Keratinocyte (primary cell): ENCODE measurements at regions not wholly inside any gene's neighbourhood (a gene's known extent, or its start where the extent isn't known, plus 50 kb on each side); places are given as distances from the start of the nearest gene placed in this dataset.

Experiments used
- DNase-seq: peaks from one replicate; pipeline ENCODE4 v3.0.0-alpha.2; 2011; ENCODE audit warnings: low read depth, missing footprints, low spot score
- FAIRE-seq: peaks from 2 replicates; lab custom pipeline; 2011; peaks lifted over from hg19 to GRCh38; lab: Jason Lieb, UNC
- H2AFZ ChIP-seq: 2 replicates; pipeline ENCODE4 v1.6.0; 2012; ENCODE audit warnings: low read length, control low read depth, inconsistent platforms; ENCODE audit not compliant: control insufficient read depth
- H3K27ac ChIP-seq: 2 replicates; pipeline ENCODE4 v1.5.1; 2011; ENCODE audit warnings: low read length; ENCODE audit not compliant: control insufficient read depth, insufficient read depth
- H3K27me3 ChIP-seq: 3 replicates; pipeline ENCODE4 v1.6.0; 2011; ENCODE audit warnings: low read length; ENCODE audit not compliant: control insufficient read depth, insufficient read depth; ENCODE audit errors: extremely low read depth
- H3K36me3 ChIP-seq, 2 experiments: 2 replicates in 1 of 2; 3 replicates in 1 of 2; pipeline ENCODE4 v1.5.1; 2011; ENCODE audit warnings: low read length in 2 of 2, mild to moderate bottlenecking in 1 of 2; ENCODE audit not compliant: control insufficient read depth in 2 of 2, insufficient read depth in 2 of 2; ENCODE audit errors: extremely low read depth in 1 of 2
- H3K4me1 ChIP-seq: 3 replicates; pipeline ENCODE4 v1.5.1; 2011; ENCODE audit warnings: low read length; ENCODE audit not compliant: control insufficient read depth, insufficient read depth; ENCODE audit errors: extremely low read depth
- H3K4me2 ChIP-seq: 3 replicates; pipeline ENCODE4 v1.6.0; 2011; ENCODE audit warnings: low read depth, low read length; ENCODE audit not compliant: control insufficient read depth, insufficient read depth; ENCODE audit errors: extremely low read depth
- H3K4me3 ChIP-seq, 3 experiments: fragments of 200-600 bp in 1 of 3; sonication (generic) in 1 of 3; 2 replicates in 2 of 3; 3 replicates in 1 of 3; pipeline ENCODE4 v1.5.1; 2011 to 2016; ENCODE audit warnings: low read length in 3 of 3, mild to moderate bottlenecking in 3 of 3, control low read depth in 2 of 3, inconsistent platforms in 1 of 3, low read depth in 1 of 3, mixed read lengths in 1 of 3, mixed run types in 1 of 3, moderate library complexity in 1 of 3; ENCODE audit not compliant: control insufficient read depth in 2 of 3, insufficient read depth in 2 of 3; ENCODE audit errors: extremely low read depth in 1 of 3
- H3K79me2 ChIP-seq: 2 replicates; pipeline ENCODE4 v1.6.0; 2012; ENCODE audit warnings: low read length; ENCODE audit not compliant: control insufficient read depth, insufficient read depth
- H3K9ac ChIP-seq: 3 replicates; pipeline ENCODE4 v1.6.0; 2011; ENCODE audit warnings: low read length; ENCODE audit not compliant: control insufficient read depth, insufficient read depth; ENCODE audit errors: extremely low read depth
- H3K9me1 ChIP-seq: 3 replicates; pipeline ENCODE4 v1.6.0; 2011; ENCODE audit warnings: low read length; ENCODE audit not compliant: control insufficient read depth, insufficient read depth; ENCODE audit errors: extremely low read depth
- H3K9me3 ChIP-seq: 2 replicates; pipeline ENCODE4 v1.5.1; 2012; ENCODE audit warnings: low read depth, low read length; ENCODE audit not compliant: control insufficient read depth
- H4K20me1 ChIP-seq: 3 replicates; pipeline ENCODE4 v1.6.0; 2011; ENCODE audit warnings: low read length; ENCODE audit not compliant: control insufficient read depth, insufficient read depth; ENCODE audit errors: extremely low read depth
- EZH2 ChIP-seq: IDR thresholded peaks from one replicate; pipeline ENCODE4 v1.6.1; 2012; ENCODE audit warnings: inconsistent platforms, mild to moderate bottlenecking, low read length, moderate library complexity
- dilution Hi-C: fragments of 300-500 bp; cut with MboI; formaldehyde crosslinking; loops from one replicate; pipeline ENCODE4 v1.7.0; 2020; ENCODE audit warnings: low sequenced_read_pairs; ENCODE audit not compliant: extremely low pct_ligation_motif_present
- TF ChIP-seq, protein P1 (sequence below), 3 experiments: IDR thresholded peaks in 1 of 3; conservative IDR thresholded peaks in 1 of 3; optimal IDR thresholded peaks in 1 of 3; 2 replicates in 2 of 3; 3 replicates in 1 of 3; pipeline versions ENCODE3 to v1.5.1; 2011; ENCODE audit warnings: low read length in 3 of 3, mild to moderate bottlenecking in 3 of 3, moderate library complexity in 2 of 3, control low read depth in 1 of 3, inconsistent platforms in 1 of 3; ENCODE audit not compliant: insufficient read depth in 2 of 3; ENCODE audit errors: extremely low read depth in 1 of 3

DNA sequence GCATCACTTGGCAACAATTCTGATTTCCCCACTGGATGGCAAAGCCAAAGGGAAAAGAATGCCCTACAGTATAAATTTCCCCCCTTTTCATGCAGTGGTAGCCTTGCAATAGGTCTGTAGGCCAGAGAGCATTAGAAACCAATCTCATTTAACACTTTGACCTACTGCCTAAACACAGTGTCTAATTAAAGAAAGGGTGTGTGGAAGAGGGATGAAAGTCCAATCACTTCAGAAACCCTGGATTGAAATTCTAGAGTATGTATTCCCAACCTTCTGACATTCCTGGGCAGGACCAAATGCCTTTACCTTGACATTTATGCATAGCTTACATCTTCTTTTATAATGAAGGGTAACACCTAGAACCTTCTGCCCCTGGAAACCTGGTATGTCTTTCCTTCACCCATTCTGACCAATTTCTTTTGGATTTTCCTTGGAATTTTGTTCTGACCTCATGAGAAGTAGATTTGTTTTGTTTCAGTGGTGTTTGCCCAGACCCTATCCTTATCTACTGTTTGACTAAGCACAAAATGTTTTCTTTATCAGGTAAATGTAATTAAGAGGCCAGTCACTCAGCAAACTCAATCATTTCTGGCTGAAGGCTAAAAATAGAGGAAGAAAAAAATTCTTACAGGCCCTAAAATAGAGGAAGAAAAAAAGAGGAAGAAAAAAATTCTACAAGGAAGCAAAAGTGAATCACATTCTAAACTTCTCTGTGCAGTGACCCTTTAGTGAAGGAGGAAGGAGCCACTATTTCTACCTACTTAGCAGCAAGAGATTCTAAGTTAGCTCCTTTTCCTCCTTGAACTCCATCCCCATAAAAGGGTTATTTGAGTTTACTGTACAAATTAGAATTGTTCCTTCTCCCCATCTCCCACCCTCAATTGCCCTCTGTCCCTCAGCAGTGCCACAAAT lies 129.5 kb upstream of the DSCAM start:
- no peaks in the 10 kb centered on the region for H3K27me3 ChIP-seq
- no peak overlapping the region for H3K4me2 ChIP-seq
- H3K4me1 ChIP-seq = no peaks in the 10 kb centered on the region
- H3K27ac ChIP-seq = no peak overlapping the region
- H3K9me1 ChIP-seq = no peaks in the 10 kb centered on the region
- H4K20me1 ChIP-seq = no peaks in the 10 kb centered on the region
- H3K9me3 ChIP-seq = no peaks in the 10 kb centered on the region
- H3K9ac ChIP-seq = no peak overlapping the region
- DNase-seq (no peak), FAIRE-seq (no peak)
- TF ChIP-seq, protein P1, sequence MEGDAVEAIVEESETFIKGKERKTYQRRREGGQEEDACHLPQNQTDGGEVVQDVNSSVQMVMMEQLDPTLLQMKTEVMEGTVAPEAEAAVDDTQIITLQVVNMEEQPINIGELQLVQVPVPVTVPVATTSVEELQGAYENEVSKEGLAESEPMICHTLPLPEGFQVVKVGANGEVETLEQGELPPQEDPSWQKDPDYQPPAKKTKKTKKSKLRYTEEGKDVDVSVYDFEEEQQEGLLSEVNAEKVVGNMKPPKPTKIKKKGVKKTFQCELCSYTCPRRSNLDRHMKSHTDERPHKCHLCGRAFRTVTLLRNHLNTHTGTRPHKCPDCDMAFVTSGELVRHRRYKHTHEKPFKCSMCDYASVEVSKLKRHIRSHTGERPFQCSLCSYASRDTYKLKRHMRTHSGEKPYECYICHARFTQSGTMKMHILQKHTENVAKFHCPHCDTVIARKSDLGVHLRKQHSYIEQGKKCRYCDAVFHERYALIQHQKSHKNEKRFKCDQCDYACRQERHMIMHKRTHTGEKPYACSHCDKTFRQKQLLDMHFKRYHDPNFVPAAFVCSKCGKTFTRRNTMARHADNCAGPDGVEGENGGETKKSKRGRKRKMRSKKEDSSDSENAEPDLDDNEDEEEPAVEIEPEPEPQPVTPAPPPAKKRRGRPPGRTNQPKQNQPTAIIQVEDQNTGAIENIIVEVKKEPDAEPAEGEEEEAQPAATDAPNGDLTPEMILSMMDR (optimal IDR thresholded peaks at IDR 0.05 in 1 of 3, IDR thresholded peaks at IDR 0.05 in 1 of 3, conservative IDR thresholded peaks at IDR 0.05 in 1 of 3; ENCODE audit: extremely low read depth in 1 of 3, insufficient read depth in 2 of 3, low read length in 3 of 3) = no peak
- no peak for TF ChIP-seq EZH2
- H2AFZ ChIP-seq = no peak overlapping the region
- no peaks in the 10 kb centered on the region for H3K79me2 ChIP-seq
- H3K36me3 ChIP-seq = no peaks in the 10 kb centered on the region
- dilution Hi-C loops = no loop called here
- H3K4me3 ChIP-seq = no peak overlapping the region

GRCh38 chr21:40985370-40985769 lies 138.4 kb upstream of the DSCAM start:
- DNase-seq (no peak), FAIRE-seq (no peak)
- Histone ChIP-seq H3K27ac (no peak overlapping the region), H3K79me2 (no peaks in the 10 kb centered on the region), H3K4me2 (no peak overlapping the region), H3K4me1 (no peaks in the 10 kb centered on the region), H3K9me3 (no peaks in the 10 kb centered on the region), H2AFZ (no peak overlapping the region), H3K4me3 (no peak overlapping the region), H4K20me1 (no peaks in the 10 kb centered on the region), H3K9ac (no peak overlapping the region), H3K36me3 (no peaks in the 10 kb centered on the region), H3K9me1 (no peaks in the 10 kb centered on the region), H3K27me3 (no peaks in the 10 kb centered on the region)
- dilution Hi-C loops = no loop called here
- TF ChIP-seq, protein P1 (optimal IDR thresholded peaks at IDR 0.05 in 1 of 3, IDR thresholded peaks at IDR 0.05 in 1 of 3, conservative IDR thresholded peaks at IDR 0.05 in 1 of 3; ENCODE audit: extremely low read depth in 1 of 3, insufficient read depth in 2 of 3, low read length in 3 of 3) = no peak
- TF ChIP-seq EZH2 = no peak
